Ishikawa (cell line): ENCODE measurements at regions not wholly inside any gene's neighbourhood (a gene's known extent, or its start where the extent isn't known, plus 50 kb on each side); places are given as distances from the start of the nearest gene placed in this dataset.

Source experiments
- CEBPB ChIP-seq: IDR thresholded peaks from 2 replicates; pipeline ENCODE4 v1.6.1; 2012
- CREB1 ChIP-seq: IDR thresholded peaks from 2 replicates; pipeline ENCODE4 v1.6.1; 2012; ENCODE audit warnings: low read depth
- EGR1 ChIP-seq: IDR thresholded peaks from 2 replicates; pipeline ENCODE4 v1.6.1; 2012
- EP300 ChIP-seq: IDR thresholded peaks from 2 replicates; pipeline ENCODE4 v1.6.1; 2012; ENCODE audit warnings: borderline replicate concordance
- FOXM1 ChIP-seq: IDR thresholded peaks from 2 replicates; pipeline ENCODE4 v1.6.1; 2012; ENCODE audit warnings: low read depth, borderline replicate concordance
- MAX ChIP-seq: IDR thresholded peaks from 2 replicates; pipeline ENCODE4 v1.6.1; 2012
- NFIC ChIP-seq: IDR thresholded peaks from 2 replicates; pipeline ENCODE4 v1.6.1; 2012
- RAD21 ChIP-seq: IDR thresholded peaks from 2 replicates; pipeline ENCODE4 v1.6.1; 2012; ENCODE audit warnings: low read depth
- TAF1 ChIP-seq: IDR thresholded peaks from 2 replicates; pipeline ENCODE4 v1.6.1; 2012; ENCODE audit warnings: low read depth, mild to moderate bottlenecking
- TCF12 ChIP-seq: IDR thresholded peaks from 2 replicates; pipeline ENCODE4 v1.6.1; 2012; ENCODE audit warnings: low read depth
- YY1 ChIP-seq: IDR thresholded peaks from 2 replicates; pipeline ENCODE4 v1.6.1; 2012; ENCODE audit warnings: low read depth
- ZBTB7A ChIP-seq: IDR thresholded peaks from 2 replicates; pipeline ENCODE4 v1.6.1; 2012; ENCODE audit warnings: low read depth
- TF ChIP-seq, protein P1 (sequence below): IDR thresholded peaks from 2 replicates; pipeline ENCODE4 v1.6.1; 2012; ENCODE audit warnings: low read depth, mild to moderate bottlenecking
- TF ChIP-seq, protein P2 (sequence below): IDR thresholded peaks from 2 replicates; pipeline ENCODE4 v1.6.1; 2012

- TF ChIP-seq MAX = no peak
- TF ChIP-seq CREB1 = no peak
- no peak for TF ChIP-seq YY1
- no peak for TF ChIP-seq EP300
- no peak for TF ChIP-seq FOXM1
- TF ChIP-seq, protein P1, sequence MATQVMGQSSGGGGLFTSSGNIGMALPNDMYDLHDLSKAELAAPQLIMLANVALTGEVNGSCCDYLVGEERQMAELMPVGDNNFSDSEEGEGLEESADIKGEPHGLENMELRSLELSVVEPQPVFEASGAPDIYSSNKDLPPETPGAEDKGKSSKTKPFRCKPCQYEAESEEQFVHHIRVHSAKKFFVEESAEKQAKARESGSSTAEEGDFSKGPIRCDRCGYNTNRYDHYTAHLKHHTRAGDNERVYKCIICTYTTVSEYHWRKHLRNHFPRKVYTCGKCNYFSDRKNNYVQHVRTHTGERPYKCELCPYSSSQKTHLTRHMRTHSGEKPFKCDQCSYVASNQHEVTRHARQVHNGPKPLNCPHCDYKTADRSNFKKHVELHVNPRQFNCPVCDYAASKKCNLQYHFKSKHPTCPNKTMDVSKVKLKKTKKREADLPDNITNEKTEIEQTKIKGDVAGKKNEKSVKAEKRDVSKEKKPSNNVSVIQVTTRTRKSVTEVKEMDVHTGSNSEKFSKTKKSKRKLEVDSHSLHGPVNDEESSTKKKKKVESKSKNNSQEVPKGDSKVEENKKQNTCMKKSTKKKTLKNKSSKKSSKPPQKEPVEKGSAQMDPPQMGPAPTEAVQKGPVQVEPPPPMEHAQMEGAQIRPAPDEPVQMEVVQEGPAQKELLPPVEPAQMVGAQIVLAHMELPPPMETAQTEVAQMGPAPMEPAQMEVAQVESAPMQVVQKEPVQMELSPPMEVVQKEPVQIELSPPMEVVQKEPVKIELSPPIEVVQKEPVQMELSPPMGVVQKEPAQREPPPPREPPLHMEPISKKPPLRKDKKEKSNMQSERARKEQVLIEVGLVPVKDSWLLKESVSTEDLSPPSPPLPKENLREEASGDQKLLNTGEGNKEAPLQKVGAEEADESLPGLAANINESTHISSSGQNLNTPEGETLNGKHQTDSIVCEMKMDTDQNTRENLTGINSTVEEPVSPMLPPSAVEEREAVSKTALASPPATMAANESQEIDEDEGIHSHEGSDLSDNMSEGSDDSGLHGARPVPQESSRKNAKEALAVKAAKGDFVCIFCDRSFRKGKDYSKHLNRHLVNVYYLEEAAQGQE = no peak
- no peak for TF ChIP-seq TAF1
- no peak for TF ChIP-seq NFIC
- TF ChIP-seq CEBPB = no peak
- TF ChIP-seq, protein P2, sequence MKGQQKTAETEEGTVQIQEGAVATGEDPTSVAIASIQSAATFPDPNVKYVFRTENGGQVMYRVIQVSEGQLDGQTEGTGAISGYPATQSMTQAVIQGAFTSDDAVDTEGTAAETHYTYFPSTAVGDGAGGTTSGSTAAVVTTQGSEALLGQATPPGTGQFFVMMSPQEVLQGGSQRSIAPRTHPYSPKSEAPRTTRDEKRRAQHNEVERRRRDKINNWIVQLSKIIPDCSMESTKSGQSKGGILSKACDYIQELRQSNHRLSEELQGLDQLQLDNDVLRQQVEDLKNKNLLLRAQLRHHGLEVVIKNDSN = no peak
- TF ChIP-seq RAD21 = no peak
- TF ChIP-seq TCF12 = no peak
- no peak for TF ChIP-seq EGR1
- TF ChIP-seq ZBTB7A = no peak
Measured at GRCh38 chrX:18003876-18004275, 142.8 kb upstream of the RAI2 start.
